ENCODE measurements at regions not wholly inside any gene's neighbourhood (a gene's known extent, or its start where the extent isn't known, plus 50 kb on each side); places are given as distances from the start of the nearest gene placed in this dataset.

- Histone ChIP-seq H3K4me3 (ENCODE audit: insufficient read depth, low read depth, low read length) (no peak overlapping the region), H3K4me2 (ENCODE audit: low read length) (no peak overlapping the region), H3K4me1 (ENCODE audit: insufficient read depth, low read length) (peaks cover 10% of the 10 kb centered on the region), H4K20me1 (ENCODE audit: insufficient read depth, low read length) (no peaks in the 10 kb centered on the region), H3K36me3 (ENCODE audit: insufficient read depth, low read length) (no peaks in the 10 kb centered on the region), H3K27me3 (ENCODE audit: insufficient read depth, low read length) (no peaks in the 10 kb centered on the region), H3K79me2 (ENCODE audit: insufficient read depth, low read length) (no peaks in the 10 kb centered on the region), H3K9ac (ENCODE audit: low read length) (no peak overlapping the region), H2AFZ (ENCODE audit: low read depth, low read length) (no peak overlapping the region), H3K27ac (ENCODE audit: low read depth, low read length) (no peak overlapping the region), H3K9me3 (ENCODE audit: insufficient read depth, low read depth, low read length) (no peaks in the 10 kb centered on the region)
- TF ChIP-seq CTCF (IDR thresholded peaks at IDR 0.05; ENCODE audit: insufficient read depth, low read depth, low read length) (no peak), EZH2 (IDR thresholded peaks at IDR 0.05; ENCODE audit: insufficient read depth, low read length) (no peak)
- Mint-ChIP-seq H3K27ac (ENCODE audit: unreplicated experiment) (no peak overlapping the region), H3K4me1 (ENCODE audit: low read depth, unreplicated experiment) (peaks cover 11% of the 10 kb centered on the region), H3K36me3 (ENCODE audit: low read depth, unreplicated experiment) (no peaks in the 10 kb centered on the region), H3K27me3 (ENCODE audit: low read depth, unreplicated experiment) (no peaks in the 10 kb centered on the region), H3K9me3 (ENCODE audit: unreplicated experiment) (peaks cover under 1% of the 10 kb centered on the region), H3K4me3 (ENCODE audit: unreplicated experiment) (no peak overlapping the region)
- FAIRE-seq (no peak), DNase-seq (ENCODE audit: low read depth) (no peak)
Measured at GRCh38 chr2:181126311-181126868, 146.0 kb downstream of the UBE2E3 start.

GRCh38 chr2:181128199-181128598 lies 147.8 kb downstream of the UBE2E3 start:
- no peak for TF ChIP-seq CTCF (IDR thresholded peaks at IDR 0.05; ENCODE audit: insufficient read depth, low read depth, low read length)
- no peak for TF ChIP-seq EZH2 (IDR thresholded peaks at IDR 0.05; ENCODE audit: insufficient read depth, low read length)
- Mint-ChIP-seq H3K4me3 (ENCODE audit: unreplicated experiment) (no peak overlapping the region), H3K27me3 (ENCODE audit: low read depth, unreplicated experiment) (no peaks in the 10 kb centered on the region), H3K36me3 (ENCODE audit: low read depth, unreplicated experiment) (no peaks in the 10 kb centered on the region), H3K9me3 (ENCODE audit: unreplicated experiment) (peaks cover 2% of the 10 kb centered on the region), H3K4me1 (ENCODE audit: low read depth, unreplicated experiment) (peaks cover 11% of the 10 kb centered on the region), H3K27ac (ENCODE audit: unreplicated experiment) (no peak overlapping the region)
- H3K27me3 ChIP-seq (ENCODE audit: insufficient read depth, low read length): no peaks in the 10 kb centered on the region
- H3K4me2 ChIP-seq (ENCODE audit: low read length): no peak overlapping the region
- no peaks in the 10 kb centered on the region for H4K20me1 ChIP-seq (ENCODE audit: insufficient read depth, low read length)
- FAIRE-seq (no peak), DNase-seq (ENCODE audit: low read depth) (no peak)
- H3K4me1 ChIP-seq (ENCODE audit: insufficient read depth, low read length): peaks cover 10% of the 10 kb centered on the region
- no peaks in the 10 kb centered on the region for H3K79me2 ChIP-seq (ENCODE audit: insufficient read depth, low read length)
- H3K27ac ChIP-seq (ENCODE audit: low read depth, low read length): no peak overlapping the region
- no peaks in the 10 kb centered on the region for H3K9me3 ChIP-seq (ENCODE audit: insufficient read depth, low read depth, low read length)
- H3K9ac ChIP-seq (ENCODE audit: low read length): no peak overlapping the region
- no peak overlapping the region for H2AFZ ChIP-seq (ENCODE audit: low read depth, low read length)
- no peaks in the 10 kb centered on the region for H3K36me3 ChIP-seq (ENCODE audit: insufficient read depth, low read length)
- H3K4me3 ChIP-seq (ENCODE audit: insufficient read depth, low read depth, low read length): no peak overlapping the region

GRCh38 chr2:181129364-181130056 lies 149.1 kb downstream of the UBE2E3 start:
- FAIRE-seq: no peak
- no peaks in the 10 kb centered on the region for H3K79me2 ChIP-seq (ENCODE audit: insufficient read depth, low read length)
- TF ChIP-seq CTCF (IDR thresholded peaks at IDR 0.05; ENCODE audit: insufficient read depth, low read depth, low read length): no peak
- no peak for TF ChIP-seq EZH2 (IDR thresholded peaks at IDR 0.05; ENCODE audit: insufficient read depth, low read length)
- H3K4me2 ChIP-seq (ENCODE audit: low read length): no peak overlapping the region
- H3K4me1 Mint-ChIP-seq (ENCODE audit: low read depth, unreplicated experiment): peaks cover 1% of the 10 kb centered on the region
- H3K27me3 Mint-ChIP-seq (ENCODE audit: low read depth, unreplicated experiment): no peaks in the 10 kb centered on the region
- H3K27ac ChIP-seq (ENCODE audit: low read depth, low read length): no peak overlapping the region
- H3K27me3 ChIP-seq (ENCODE audit: insufficient read depth, low read length): no peaks in the 10 kb centered on the region
- H3K4me1 ChIP-seq (ENCODE audit: insufficient read depth, low read length): peaks cover 1% of the 10 kb centered on the region
- no peak for DNase-seq (ENCODE audit: low read depth)
- peaks cover 2% of the 10 kb centered on the region for H3K9me3 Mint-ChIP-seq (ENCODE audit: unreplicated experiment)
- H3K36me3 Mint-ChIP-seq (ENCODE audit: low read depth, unreplicated experiment): no peaks in the 10 kb centered on the region
- no peak overlapping the region for H3K27ac Mint-ChIP-seq (ENCODE audit: unreplicated experiment)
- no peaks in the 10 kb centered on the region for H4K20me1 ChIP-seq (ENCODE audit: insufficient read depth, low read length)
- H3K4me3 Mint-ChIP-seq (ENCODE audit: unreplicated experiment): no peak overlapping the region
- H3K9ac ChIP-seq (ENCODE audit: low read length): no peak overlapping the region
- no peak overlapping the region for H3K4me3 ChIP-seq (ENCODE audit: insufficient read depth, low read depth, low read length)
- H3K36me3 ChIP-seq (ENCODE audit: insufficient read depth, low read length): no peaks in the 10 kb centered on the region
- H2AFZ ChIP-seq (ENCODE audit: low read depth, low read length): no peak overlapping the region
- H3K9me3 ChIP-seq (ENCODE audit: insufficient read depth, low read depth, low read length): no peaks in the 10 kb centered on the region

All from astrocyte (in vitro differentiated cells and primary cell).